Epithelial cell of esophagus (primary cell): ENCODE measurements at regions not wholly inside any gene's neighbourhood (a gene's known extent, or its start where the extent isn't known, plus 50 kb on each side); places are given as distances from the start of the nearest gene placed in this dataset.

ENCODE experiments used
- DNase-seq: peaks from one replicate; pipeline ENCODE4 v3.0.0; 2010; ENCODE audit warnings: low read depth
- H3K4me3 ChIP-seq: 2 replicates; pipeline ENCODE4 v1.5.1; 2011; ENCODE audit warnings: mild to moderate bottlenecking, low read length, control low read depth
- CTCF ChIP-seq: IDR thresholded peaks from 2 replicates; pipeline ENCODE4 v1.5.1; 2011; ENCODE audit warnings: low read depth, mild to moderate bottlenecking, low read length, control low read depth, inconsistent platforms; ENCODE audit not compliant: insufficient read depth; ENCODE audit errors: missing control alignments

GRCh38 chr5:143546394-143546793, 142.9 kb upstream of the NR3C1 start:
- H3K4me3 ChIP-seq, result no peak overlapping the region
- DNase-seq, result no peak
- TF ChIP-seq CTCF, result no peak

GRCh38 chr5:143544606-143545005, 141.1 kb upstream of the NR3C1 start:
- no peak for TF ChIP-seq CTCF
- DNase-seq, result no peak
- H3K4me3 ChIP-seq, result no peak overlapping the region

GRCh38 chr5:143543358-143544255, 140.1 kb upstream of the NR3C1 start:
- H3K4me3 ChIP-seq, result no peak overlapping the region
- peak; percentile 60 for DNase-seq
- TF ChIP-seq CTCF, result no peak

- no peak overlapping the region for H3K4me3 ChIP-seq
- DNase-seq, result no peak
- TF ChIP-seq CTCF, result no peak
Observed at GRCh38 chr5:143542798-143543144, 139.3 kb upstream of the NR3C1 start.

- DNase-seq, result peak; percentile 83
- no peak overlapping the region for H3K4me3 ChIP-seq
- TF ChIP-seq CTCF, result no peak
Observed at GRCh38 chr5:143541943-143542797, 138.7 kb upstream of the NR3C1 start.

- no peak for DNase-seq
- TF ChIP-seq CTCF, result no peak
- H3K4me3 ChIP-seq, result no peak overlapping the region
Observed at GRCh38 chr5:143539742-143540141, 136.3 kb upstream of the NR3C1 start.
